ENCODE measurements at regions not wholly inside any gene's neighbourhood (a gene's known extent, or its start where the extent isn't known, plus 50 kb on each side); places are given as distances from the start of the nearest gene placed in this dataset.

DNA sequence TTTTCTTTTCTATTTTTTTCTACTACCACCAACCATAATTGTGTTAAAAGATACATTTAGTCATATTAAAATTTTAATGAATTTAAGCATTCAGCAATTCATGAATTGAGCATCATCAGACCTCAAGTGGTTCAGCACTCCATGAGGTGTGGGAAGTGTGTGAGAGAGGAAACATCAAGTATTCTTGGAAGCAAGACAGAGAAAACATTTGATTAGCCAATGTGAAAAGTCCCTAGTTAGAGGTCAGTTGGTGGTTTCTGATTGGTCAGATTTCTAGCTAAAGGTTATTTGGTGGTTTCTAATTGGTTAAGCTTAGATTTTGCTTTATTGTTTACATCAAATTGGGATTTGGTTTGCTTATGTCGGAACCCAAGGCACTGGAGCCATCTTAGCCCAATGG lies 134.7 kb downstream of the KLF5 start:
- TF ChIP-seq, protein P1, sequence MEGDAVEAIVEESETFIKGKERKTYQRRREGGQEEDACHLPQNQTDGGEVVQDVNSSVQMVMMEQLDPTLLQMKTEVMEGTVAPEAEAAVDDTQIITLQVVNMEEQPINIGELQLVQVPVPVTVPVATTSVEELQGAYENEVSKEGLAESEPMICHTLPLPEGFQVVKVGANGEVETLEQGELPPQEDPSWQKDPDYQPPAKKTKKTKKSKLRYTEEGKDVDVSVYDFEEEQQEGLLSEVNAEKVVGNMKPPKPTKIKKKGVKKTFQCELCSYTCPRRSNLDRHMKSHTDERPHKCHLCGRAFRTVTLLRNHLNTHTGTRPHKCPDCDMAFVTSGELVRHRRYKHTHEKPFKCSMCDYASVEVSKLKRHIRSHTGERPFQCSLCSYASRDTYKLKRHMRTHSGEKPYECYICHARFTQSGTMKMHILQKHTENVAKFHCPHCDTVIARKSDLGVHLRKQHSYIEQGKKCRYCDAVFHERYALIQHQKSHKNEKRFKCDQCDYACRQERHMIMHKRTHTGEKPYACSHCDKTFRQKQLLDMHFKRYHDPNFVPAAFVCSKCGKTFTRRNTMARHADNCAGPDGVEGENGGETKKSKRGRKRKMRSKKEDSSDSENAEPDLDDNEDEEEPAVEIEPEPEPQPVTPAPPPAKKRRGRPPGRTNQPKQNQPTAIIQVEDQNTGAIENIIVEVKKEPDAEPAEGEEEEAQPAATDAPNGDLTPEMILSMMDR (IDR thresholded peaks at IDR 0.05): no peak
- intact Hi-C loops (cut with DNase I): no loop called here
- Histone ChIP-seq H3K36me3 (no peaks in the 10 kb centered on the region), H3K27ac (no peak overlapping the region), H3K4me1 (no peaks in the 10 kb centered on the region), H3K27me3 (no peaks in the 10 kb centered on the region), H3K4me3 (no peak overlapping the region), H3K9me3 (no peaks in the 10 kb centered on the region)
- no peak for DNase-seq (ENCODE audit: low spot score in 2 of 2)

DNA sequence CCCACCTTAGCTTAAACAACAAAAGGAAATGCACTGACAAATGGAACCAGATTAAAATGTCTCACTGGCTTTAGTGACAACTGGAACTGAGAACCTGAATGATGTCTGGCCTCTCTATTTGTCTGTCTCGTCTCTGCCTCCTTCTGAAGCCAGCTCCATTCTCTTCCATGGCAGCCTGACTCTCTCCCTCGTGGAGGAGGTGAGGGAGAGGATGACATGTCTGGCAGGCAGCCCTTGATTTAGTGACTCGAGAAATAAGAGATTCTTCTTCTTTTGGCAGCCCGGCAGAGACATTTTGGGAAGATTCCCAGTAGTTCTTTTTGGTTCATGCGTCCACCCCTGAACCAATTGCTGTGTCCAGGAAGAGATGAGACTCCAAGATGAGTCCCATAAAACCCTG lies 131.7 kb downstream of the KLF5 start:
- H3K4me3 ChIP-seq: no peak overlapping the region
- intact Hi-C loops (cut with DNase I): no loop called here
- H3K27me3 ChIP-seq: no peaks in the 10 kb centered on the region
- no peak for DNase-seq (ENCODE audit: low spot score in 2 of 2)
- H3K4me1 ChIP-seq: no peaks in the 10 kb centered on the region
- H3K9me3 ChIP-seq: no peaks in the 10 kb centered on the region
- no peak overlapping the region for H3K27ac ChIP-seq
- TF ChIP-seq, protein P1 (IDR thresholded peaks at IDR 0.05): no peak
- no peaks in the 10 kb centered on the region for H3K36me3 ChIP-seq

DNA sequence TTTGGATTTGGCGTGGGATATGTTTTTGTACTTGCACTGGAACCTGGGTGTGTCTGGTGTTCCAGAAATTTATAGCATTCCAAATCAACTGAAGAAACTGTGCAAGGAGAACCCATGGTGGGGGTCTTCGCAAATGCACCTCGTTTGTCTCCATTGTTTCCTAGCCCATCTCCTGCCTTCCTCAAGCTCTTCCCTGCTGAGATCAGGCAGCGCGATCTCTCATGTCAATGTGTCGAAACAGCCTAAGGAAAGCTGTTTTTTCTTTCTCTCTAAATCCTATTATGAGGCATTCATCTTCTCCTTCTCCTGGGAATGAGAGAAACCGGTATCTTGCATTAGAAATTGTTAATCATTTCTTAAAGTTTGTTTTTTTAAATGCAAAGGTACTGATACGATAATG lies 131.0 kb downstream of the KLF5 start:
- TF ChIP-seq, protein P1 (IDR thresholded peaks at IDR 0.05): no peak
- no peaks in the 10 kb centered on the region for H3K36me3 ChIP-seq
- intact Hi-C loops (cut with DNase I): no loop called here
- DNase-seq (ENCODE audit: low spot score in 2 of 2): no peak
- H3K4me1 ChIP-seq: no peaks in the 10 kb centered on the region
- H3K9me3 ChIP-seq: no peaks in the 10 kb centered on the region
- no peak overlapping the region for H3K4me3 ChIP-seq
- no peak overlapping the region for H3K27ac ChIP-seq
- no peaks in the 10 kb centered on the region for H3K27me3 ChIP-seq

- no peaks in the 10 kb centered on the region for H3K9me3 ChIP-seq
- H3K4me3 ChIP-seq: no peak overlapping the region
- TF ChIP-seq, protein P1 (IDR thresholded peaks at IDR 0.05): no peak
- no peak overlapping the region for H3K27ac ChIP-seq
- no peak for DNase-seq (ENCODE audit: low spot score in 2 of 2)
- H3K36me3 ChIP-seq: no peaks in the 10 kb centered on the region
- intact Hi-C loops (cut with DNase I): no loop called here
- no peaks in the 10 kb centered on the region for H3K4me1 ChIP-seq
- no peaks in the 10 kb centered on the region for H3K27me3 ChIP-seq
Observed at GRCh38 chr13:73189362-73189761, 130.6 kb downstream of the KLF5 start.

DNA sequence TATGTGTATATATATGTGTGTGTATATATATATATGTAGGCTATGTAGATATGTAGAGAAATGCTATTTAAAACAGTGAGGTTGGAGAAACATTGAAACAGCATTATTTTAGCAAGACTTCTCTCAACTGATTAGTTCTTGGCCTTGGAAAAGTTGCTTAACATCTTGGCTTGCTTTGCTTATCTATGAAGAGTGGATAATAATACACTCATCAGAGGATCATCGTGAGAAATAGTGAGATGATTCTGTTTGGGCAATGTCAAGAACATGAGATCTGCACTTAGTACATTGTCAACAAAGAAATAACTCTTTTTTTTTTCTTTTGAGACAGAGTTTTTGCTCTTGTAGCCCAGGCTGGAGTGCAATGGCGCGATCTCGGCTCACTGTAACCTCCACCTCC lies 128.3 kb downstream of the KLF5 start:
- Histone ChIP-seq H3K27me3 (no peaks in the 10 kb centered on the region), H3K36me3 (no peaks in the 10 kb centered on the region), H3K4me1 (no peaks in the 10 kb centered on the region), H3K9me3 (no peaks in the 10 kb centered on the region), H3K27ac (no peak overlapping the region), H3K4me3 (no peak overlapping the region)
- DNase-seq (ENCODE audit: low spot score in 2 of 2): no peak
- intact Hi-C loops (cut with DNase I): no loop called here
- TF ChIP-seq, protein P1 (IDR thresholded peaks at IDR 0.05): no peak

GRCh38 chr13:73179650-73180274 lies 121.0 kb downstream of the KLF5 start:
- TF ChIP-seq, protein P1 (IDR thresholded peaks at IDR 0.05): no peak

More at GRCh38 chr13:73179650-73180274, 121.0 kb downstream of the KLF5 start:
- Histone ChIP-seq H3K36me3 (no peaks in the 10 kb centered on the region), H3K4me3 (no peak overlapping the region), H3K4me1 (no peaks in the 10 kb centered on the region), H3K9me3 (no peaks in the 10 kb centered on the region), H3K27me3 (no peaks in the 10 kb centered on the region), H3K27ac (no peak overlapping the region)
- DNase-seq (ENCODE audit: low spot score in 2 of 2): no peak
- intact Hi-C loops (cut with DNase I): no loop called here
